ENCODE measurements at regions not wholly inside any gene's neighbourhood (a gene's known extent, or its start where the extent isn't known, plus 50 kb on each side); places are given as distances from the start of the nearest gene placed in this dataset.
A peak's percentile ranks its signal among the peaks of the same experiment; 100 is the strongest.

DNA sequence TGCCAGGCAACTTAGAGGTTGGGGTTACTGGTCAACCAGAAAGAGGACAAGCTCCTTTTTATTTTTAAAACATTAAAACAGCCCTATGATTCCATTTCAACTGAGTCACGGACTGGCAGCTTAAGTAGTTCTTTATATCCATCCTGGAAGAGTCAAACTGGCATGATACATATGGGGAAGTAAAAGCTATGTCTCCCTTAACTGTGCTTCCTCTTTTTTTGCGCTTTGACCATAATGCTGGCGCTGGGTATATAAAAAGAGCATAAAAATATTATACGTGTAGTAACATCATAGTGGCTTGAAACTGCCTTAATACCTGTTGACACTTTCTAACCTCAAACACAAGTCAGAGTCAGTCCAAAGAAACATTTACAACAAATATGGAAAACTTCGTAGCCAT is 274.4 kb downstream of the CSNK1G3 start:
- Histone ChIP-seq H3K9me1 (ENCODE audit: control insufficient read depth, extremely low read depth, insufficient read depth, low read length) (no peaks in the 10 kb centered on the region), H2AFZ (ENCODE audit: control insufficient read depth, low read length) (no peak overlapping the region), H4K20me1 (ENCODE audit: control insufficient read depth, extremely low read depth, insufficient read depth, low read length) (no peaks in the 10 kb centered on the region), H3K79me2 (ENCODE audit: control insufficient read depth, insufficient read depth, low read length) (no peaks in the 10 kb centered on the region), H3K27ac (ENCODE audit: control insufficient read depth, insufficient read depth, low read length) (no peak overlapping the region), H3K4me2 (ENCODE audit: control insufficient read depth, extremely low read depth, insufficient read depth, low read depth, low read length) (no peak overlapping the region), H3K9me3 (ENCODE audit: control insufficient read depth, low read depth, low read length) (no peaks in the 10 kb centered on the region), H3K4me1 (ENCODE audit: control insufficient read depth, extremely low read depth, insufficient read depth, low read length) (no peaks in the 10 kb centered on the region), H3K4me3 (ENCODE audit: control insufficient read depth in 2 of 3, extremely low read depth in 1 of 3, insufficient read depth in 2 of 3, low read depth in 1 of 3, low read length in 3 of 3) (no peak overlapping the region), H3K9ac (ENCODE audit: control insufficient read depth, extremely low read depth, insufficient read depth, low read length) (no peak overlapping the region), H3K36me3 (ENCODE audit: control insufficient read depth in 2 of 2, extremely low read depth in 1 of 2, insufficient read depth in 2 of 2, low read length in 2 of 2) (no peaks in the 10 kb centered on the region), H3K27me3 (ENCODE audit: control insufficient read depth, extremely low read depth, insufficient read depth, low read length) (no peaks in the 10 kb centered on the region)
- FAIRE-seq (no peak), DNase-seq (ENCODE audit: low read depth, low spot score) (no peak)
- dilution Hi-C loops (cut with MboI; ENCODE audit: extremely low pct_ligation_motif_present, low sequenced_read_pairs), result no loop called here
- TF ChIP-seq EZH2 (IDR thresholded peaks at IDR 0.05; ENCODE audit: low read length), result no peak
- TF ChIP-seq, protein P1, sequence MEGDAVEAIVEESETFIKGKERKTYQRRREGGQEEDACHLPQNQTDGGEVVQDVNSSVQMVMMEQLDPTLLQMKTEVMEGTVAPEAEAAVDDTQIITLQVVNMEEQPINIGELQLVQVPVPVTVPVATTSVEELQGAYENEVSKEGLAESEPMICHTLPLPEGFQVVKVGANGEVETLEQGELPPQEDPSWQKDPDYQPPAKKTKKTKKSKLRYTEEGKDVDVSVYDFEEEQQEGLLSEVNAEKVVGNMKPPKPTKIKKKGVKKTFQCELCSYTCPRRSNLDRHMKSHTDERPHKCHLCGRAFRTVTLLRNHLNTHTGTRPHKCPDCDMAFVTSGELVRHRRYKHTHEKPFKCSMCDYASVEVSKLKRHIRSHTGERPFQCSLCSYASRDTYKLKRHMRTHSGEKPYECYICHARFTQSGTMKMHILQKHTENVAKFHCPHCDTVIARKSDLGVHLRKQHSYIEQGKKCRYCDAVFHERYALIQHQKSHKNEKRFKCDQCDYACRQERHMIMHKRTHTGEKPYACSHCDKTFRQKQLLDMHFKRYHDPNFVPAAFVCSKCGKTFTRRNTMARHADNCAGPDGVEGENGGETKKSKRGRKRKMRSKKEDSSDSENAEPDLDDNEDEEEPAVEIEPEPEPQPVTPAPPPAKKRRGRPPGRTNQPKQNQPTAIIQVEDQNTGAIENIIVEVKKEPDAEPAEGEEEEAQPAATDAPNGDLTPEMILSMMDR (optimal IDR thresholded peaks at IDR 0.05 in 1 of 3, IDR thresholded peaks at IDR 0.05 in 1 of 3, conservative IDR thresholded peaks at IDR 0.05 in 1 of 3; ENCODE audit: extremely low read depth in 1 of 3, insufficient read depth in 2 of 3, low read length in 3 of 3), result no peak

DNA sequence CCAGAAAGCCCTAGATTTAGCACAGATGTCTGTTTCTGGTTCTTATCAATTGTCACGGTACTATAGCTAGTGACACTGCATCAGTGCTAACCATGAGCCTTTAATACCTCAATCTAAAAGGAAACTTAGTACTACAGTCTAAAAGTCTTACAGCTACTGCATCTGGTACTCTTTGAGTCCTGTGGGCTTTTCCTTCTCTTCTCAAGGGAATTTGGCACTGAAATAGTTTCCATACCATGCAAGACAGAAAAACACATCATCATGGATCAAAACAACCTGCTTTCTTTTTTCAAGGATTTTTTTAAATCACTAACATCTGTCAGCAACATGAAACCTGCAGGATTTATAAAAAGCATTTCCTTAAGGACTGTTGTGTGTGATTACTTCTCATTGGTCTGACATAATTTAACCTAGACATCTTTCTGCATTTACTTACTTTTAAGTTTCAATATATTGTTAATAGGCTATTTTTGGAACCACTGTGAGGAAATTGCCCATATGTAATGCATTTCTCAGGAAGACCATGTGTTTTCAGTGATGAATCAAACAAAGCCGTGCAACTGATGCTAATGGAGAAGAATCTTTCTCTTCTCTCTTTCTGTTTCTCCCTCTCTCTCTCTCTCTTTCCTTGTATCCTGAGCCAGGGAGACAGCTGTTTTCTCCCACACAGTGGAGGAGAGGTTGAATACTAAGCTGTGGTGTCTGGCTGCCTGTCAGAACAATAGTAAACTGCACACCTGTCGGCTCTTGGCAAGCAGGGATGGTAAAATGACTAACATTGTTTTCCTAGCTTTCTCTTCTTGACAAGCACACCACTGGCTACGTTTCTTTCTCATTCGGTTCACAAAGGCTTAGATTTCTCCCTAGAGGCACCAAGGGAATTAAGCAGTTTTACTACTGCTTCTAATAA is 273.4 kb downstream of the CSNK1G3 start:
- dilution Hi-C loops (cut with MboI; ENCODE audit: extremely low pct_ligation_motif_present, low sequenced_read_pairs), result no loop called here
- Histone ChIP-seq H3K27ac (ENCODE audit: control insufficient read depth, insufficient read depth, low read length) (no peak overlapping the region), H3K27me3 (ENCODE audit: control insufficient read depth, extremely low read depth, insufficient read depth, low read length) (no peaks in the 10 kb centered on the region), H3K9me1 (ENCODE audit: control insufficient read depth, extremely low read depth, insufficient read depth, low read length) (no peaks in the 10 kb centered on the region), H3K36me3 (ENCODE audit: control insufficient read depth in 2 of 2, extremely low read depth in 1 of 2, insufficient read depth in 2 of 2, low read length in 2 of 2) (no peaks in the 10 kb centered on the region), H3K4me3 (ENCODE audit: control insufficient read depth in 2 of 3, extremely low read depth in 1 of 3, insufficient read depth in 2 of 3, low read depth in 1 of 3, low read length in 3 of 3) (no peak overlapping the region), H2AFZ (ENCODE audit: control insufficient read depth, low read length) (no peak overlapping the region), H4K20me1 (ENCODE audit: control insufficient read depth, extremely low read depth, insufficient read depth, low read length) (no peaks in the 10 kb centered on the region), H3K4me2 (ENCODE audit: control insufficient read depth, extremely low read depth, insufficient read depth, low read depth, low read length) (no peak overlapping the region), H3K9ac (ENCODE audit: control insufficient read depth, extremely low read depth, insufficient read depth, low read length) (no peak overlapping the region), H3K4me1 (ENCODE audit: control insufficient read depth, extremely low read depth, insufficient read depth, low read length) (no peaks in the 10 kb centered on the region), H3K79me2 (ENCODE audit: control insufficient read depth, insufficient read depth, low read length) (no peaks in the 10 kb centered on the region), H3K9me3 (ENCODE audit: control insufficient read depth, low read depth, low read length) (no peaks in the 10 kb centered on the region)
- DNase-seq (ENCODE audit: low read depth, low spot score) (no peak), FAIRE-seq (peak; percentile 68)
- TF ChIP-seq, protein P1 (optimal IDR thresholded peaks at IDR 0.05 in 1 of 3, IDR thresholded peaks at IDR 0.05 in 1 of 3, conservative IDR thresholded peaks at IDR 0.05 in 1 of 3; ENCODE audit: extremely low read depth in 1 of 3, insufficient read depth in 2 of 3, low read length in 3 of 3), result no peak
- TF ChIP-seq EZH2 (IDR thresholded peaks at IDR 0.05; ENCODE audit: low read length), result no peak

All from keratinocyte (primary cell).